Activated T-cell treated with anti-CD3 and anti-CD28 coated beads, Interleukin-2, amount 50 U/mL, for 1 hour (primary cell): ENCODE measurements at regions not wholly inside any gene's neighbourhood (a gene's known extent, or its start where the extent isn't known, plus 50 kb on each side); places are given as distances from the start of the nearest gene placed in this dataset.
"Not testable (repeated sequence)": the region's sequence is repeated elsewhere in the genome, so short reads cannot be mapped to it uniquely, and the experiment has no call there.

Experiments used
- DNase-seq: peaks from one replicate; pipeline ENCODE4 v3.0.0-alpha.2; 2020

DNA sequence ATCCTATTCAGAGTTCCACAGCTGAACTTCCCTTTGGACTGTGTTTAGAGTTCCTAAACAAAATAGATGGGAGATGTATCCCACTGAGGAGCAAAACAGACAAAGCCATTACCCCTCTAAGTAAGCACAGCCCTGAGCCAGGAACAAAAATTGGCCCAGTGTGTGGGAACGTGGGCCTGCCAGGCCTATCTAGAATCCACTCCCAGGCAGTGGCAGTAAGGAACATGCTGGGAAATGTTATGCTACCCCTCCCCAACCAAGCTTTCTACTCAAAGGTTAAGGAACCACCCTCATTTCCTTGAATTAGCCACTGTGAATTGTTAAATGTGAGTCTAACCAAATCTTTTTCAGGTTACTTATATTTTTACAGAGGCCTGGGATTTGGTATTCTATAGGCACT lies 405.1 kb upstream of the PTGER4 start:
- no peak for DNase-seq

DNA sequence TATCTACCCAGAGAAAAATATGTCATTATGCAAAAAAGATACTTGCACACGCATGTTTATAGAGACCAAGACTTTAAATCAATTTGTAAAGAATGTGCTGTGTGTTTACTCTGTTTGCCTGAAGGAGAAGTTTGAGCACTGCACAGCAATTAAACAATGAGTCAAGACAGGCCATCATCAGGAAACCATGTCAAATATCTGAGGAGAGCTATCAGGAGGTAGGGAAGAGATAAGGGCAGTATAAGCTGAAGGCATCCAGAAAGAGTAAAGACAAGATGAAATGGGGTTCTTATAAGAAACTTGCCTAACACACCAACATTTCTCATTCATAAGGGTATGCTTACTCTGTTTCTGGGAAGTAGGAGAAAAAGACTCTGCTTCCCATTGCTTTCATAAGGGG lies 405.8 kb upstream of the PTGER4 start:
- no peak for DNase-seq

DNA sequence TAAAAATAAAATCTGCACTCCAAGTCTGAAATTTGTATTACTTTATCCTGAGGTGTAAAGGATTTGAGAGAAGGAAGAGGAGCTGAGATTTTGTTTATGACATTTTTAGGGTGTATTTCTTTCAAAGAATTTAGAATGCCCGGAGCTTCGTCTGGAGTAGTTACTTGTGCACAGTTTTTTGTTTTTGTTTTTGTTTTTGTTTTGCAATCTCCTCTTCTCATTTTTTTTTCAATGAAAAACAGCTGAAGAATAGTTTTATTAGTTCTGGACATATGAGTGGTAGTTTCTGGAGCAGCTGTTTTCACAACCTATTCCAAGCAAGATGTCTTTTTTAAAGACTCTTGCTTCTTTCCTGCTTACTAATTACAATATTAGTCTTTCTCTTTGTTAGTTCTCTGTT lies 408.2 kb upstream of the PTGER4 start:
- no peak for DNase-seq

DNA sequence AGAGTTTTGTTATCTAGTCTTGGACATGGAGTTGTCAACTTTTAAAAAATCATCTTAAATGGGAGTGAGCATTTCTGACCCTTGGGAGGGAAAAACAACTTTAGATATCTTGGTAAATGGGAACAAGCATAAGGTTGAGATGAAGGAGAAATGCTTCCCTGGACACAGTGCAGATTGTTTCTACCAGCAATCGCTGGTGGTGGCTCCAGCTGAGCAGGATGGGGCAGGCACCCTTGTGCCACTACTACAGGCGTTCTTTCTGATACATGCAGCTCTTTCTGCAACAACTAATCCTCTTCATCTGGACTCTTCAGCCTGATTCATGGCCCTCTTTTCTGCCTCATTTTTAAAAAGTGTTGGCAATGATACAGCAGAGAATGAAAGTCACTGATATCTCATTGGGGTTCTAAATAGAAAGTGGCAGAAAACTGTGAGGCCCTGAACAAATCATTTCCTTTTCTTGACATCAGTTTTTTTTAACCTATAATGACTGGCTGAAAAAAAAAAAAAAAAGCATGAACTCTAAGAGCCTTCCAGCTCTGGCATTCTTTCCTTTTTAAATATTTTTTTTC lies 409.4 kb upstream of the PTGER4 start:
- no peak for DNase-seq

DNA sequence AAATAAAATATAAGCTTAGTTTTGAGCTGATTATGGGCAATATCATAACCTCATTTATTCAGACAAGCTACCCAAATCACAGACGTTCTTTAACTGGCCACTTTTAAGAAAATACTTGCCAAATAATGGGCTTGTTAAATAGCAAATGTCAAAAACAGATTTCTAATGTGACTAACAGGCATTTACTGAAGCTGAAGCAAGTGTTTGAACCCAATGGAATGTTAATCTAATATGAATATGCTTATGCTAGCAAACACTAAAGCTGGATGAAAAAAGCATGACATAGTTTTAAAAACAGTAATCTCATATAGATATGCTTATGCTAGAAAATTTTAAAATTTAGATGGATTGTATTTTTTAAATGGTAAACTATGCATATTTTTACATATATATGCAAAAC lies 411.6 kb upstream of the PTGER4 start:
- DNase-seq, result no peak

DNA sequence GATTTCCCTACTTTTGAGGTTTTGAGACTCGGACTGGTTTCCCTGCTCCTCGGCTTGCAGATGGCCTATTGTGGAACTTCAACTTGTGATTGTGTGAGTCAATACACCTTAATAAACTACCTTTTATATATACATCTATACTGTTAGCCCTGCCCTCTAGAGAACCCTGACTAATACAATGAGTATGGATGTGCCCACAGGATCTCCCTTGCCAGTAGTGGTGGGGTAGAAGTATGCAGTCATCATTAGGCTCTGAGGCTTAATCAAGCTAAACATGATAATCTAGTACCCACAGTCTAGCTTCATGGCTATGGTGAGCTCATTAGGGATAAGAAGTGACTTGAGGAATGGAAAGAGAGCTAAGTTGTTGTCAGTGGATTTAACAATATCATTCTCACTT lies 412.8 kb upstream of the PTGER4 start:
- DNase-seq, result no peak

DNA sequence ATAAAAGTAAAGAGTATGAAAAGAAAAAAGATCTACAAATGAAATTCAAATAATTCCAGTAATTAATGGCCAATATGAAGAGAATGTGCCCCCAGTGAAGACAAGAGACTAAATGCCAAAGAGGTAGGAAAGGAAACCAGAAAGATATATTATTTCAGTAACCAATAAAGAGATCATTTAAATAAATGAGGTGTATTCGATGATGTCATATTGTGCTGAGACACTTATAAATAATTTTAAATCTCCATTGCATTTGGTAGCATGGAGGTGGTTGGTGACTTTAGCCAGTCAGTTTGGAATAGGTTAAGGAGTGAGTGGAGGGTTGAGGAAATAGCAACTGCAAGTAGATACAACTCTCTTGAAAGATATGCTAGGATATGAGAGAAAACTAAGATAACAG lies 417.7 kb upstream of the PTGER4 start:
- DNase-seq, result no peak

DNA sequence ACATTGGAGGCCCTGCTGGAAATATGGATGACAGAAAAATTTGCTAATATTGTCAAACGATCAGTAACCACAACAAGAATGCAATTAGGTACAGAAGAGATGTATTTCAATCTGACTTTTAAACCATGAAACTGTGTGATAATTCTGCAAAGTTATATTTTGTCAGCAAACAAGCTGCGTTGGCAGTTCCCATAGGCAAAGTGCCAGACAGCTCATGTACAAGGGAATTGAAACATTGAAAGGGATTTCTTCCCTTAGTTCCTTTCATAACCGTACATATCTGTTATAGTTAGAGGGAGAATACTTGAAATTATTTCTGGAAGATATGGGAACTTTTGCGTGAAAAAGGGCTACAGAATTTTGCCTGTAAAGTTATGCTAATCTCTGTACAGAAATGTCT lies 419.4 kb upstream of the PTGER4 start:
- DNase-seq, result no peak

DNA sequence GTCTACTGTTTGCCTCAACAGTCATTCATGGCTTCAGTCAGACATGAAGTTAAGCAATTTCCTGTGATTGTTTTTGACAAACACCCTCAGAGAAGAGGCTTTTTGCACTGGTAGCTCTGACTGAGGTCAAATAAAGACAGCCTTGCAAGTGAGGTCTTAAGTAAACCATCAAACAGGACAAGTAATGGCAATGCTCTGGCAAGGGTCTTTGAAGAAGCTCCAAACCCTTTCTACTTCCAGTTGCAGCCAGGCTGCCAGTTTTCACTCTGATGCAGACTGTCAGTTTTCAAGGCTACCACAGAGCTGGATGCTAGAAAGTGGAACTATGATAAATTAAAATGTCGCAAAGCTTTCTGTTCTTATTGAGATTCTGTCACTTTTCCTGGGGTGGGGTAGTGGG lies 421.5 kb upstream of the PTGER4 start:
- DNase-seq, result no peak

DNA sequence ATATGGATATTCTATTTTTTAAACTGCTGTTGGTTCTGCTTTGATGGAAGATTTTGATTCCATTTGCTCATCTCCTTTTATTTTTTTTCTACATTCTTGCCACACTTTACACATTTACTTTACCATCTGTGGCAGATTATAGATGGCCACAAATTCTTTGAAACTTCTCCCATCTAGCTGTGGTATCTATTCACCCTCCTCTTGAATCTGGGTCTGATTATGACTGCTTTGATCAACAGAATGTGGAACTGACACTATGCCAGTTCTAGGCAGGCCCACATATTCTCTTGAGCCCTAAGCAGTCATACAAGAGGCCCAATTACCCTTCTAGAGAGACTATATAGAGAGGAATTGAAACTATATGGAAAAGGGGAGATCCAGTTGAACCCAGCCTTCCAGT lies 439.0 kb upstream of the PTGER4 start:
- DNase-seq, result no peak

DNA sequence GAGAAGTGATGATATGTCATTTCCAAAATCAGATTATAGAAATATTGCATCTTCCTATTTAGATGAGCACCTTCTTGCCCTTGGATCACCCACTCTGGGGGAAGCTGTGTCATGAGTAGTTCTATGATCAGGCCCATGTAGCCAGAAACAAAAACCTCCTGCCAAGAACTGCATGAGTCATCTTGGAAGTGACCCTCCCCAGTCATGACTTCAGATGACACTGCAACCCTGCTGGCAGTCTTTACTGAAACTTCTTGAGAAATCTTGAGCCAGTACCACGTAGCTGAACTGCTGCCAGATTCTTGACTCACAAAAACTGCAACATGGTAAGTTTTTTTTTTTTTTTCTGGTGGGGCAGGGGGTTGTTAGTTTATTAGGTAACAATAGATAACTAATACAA lies 439.6 kb upstream of the PTGER4 start:
- no peak for DNase-seq

DNA sequence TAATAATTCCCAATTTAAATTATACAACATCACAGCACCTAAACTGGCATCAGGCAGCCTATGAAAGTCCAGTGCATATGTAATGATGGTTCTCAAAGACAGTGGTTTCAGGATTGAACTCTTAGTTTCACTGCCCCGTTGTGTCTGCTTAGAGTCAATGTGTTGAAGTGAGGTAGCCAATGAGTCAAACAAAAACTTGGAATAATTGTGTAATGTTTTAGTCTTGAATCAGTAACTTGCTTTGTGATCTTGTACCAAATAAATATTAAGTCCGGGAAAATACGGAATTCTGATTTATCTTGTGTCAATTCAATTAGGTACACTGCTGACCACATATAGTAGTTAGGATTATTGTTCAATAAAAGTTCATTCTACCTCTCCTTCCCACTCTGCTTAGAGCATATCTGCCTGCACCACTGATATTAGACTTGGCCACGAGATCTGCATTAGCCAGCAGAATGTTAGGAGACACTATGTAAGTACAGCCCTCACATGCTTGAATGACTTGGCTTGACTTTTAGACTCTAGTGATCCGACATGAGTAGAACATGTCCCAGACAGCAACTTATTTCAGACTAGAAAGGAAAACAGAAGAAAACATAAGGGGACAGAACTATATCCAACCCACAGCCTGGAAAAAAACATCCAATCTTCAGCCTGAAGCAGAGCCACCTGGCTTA lies 441.5 kb upstream of the PTGER4 start:
- DNase-seq, result no peak

DNA sequence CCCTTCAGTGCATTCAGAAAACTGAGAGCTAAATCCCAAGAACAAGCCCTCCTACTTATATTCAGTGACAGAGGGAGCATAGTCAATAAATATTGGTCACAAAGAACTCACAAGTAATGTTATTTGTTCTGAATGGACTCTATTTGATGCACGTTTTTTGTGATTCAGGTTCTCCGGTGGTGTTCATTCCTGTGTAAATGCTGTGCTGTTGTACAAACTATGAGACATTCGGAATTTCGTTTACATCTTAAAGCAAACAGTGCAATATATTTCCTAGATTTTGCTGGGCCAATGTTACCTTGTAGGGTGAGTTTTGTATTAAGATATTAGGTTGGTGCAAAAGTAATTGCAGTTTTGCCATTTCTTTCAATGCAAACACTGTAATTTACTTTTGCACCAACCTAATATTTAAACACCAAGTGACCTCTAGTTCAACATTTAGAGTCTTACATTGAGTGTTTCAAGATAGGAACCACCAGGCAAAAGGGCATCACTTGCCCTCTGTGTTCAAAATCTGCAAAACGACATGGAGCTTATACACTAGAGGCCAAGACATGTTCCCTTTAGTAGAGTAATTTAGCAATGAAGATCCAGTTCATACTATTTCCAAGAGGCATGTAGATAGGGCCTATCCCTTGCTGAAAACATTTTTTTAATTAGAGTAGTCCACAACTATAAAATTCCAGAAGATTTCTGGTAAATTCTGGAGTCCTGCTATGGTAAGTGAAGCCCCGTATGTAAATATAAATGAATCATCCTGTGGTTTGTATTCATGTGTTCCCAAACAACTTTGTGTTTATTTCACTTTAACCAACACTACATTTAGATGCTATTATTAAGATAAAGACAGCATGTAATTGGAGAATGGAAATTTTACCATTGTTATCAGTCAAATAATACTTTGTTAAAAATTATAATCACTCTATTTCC lies 444.0 kb upstream of the PTGER4 start:
- DNase-seq, result no peak

DNA sequence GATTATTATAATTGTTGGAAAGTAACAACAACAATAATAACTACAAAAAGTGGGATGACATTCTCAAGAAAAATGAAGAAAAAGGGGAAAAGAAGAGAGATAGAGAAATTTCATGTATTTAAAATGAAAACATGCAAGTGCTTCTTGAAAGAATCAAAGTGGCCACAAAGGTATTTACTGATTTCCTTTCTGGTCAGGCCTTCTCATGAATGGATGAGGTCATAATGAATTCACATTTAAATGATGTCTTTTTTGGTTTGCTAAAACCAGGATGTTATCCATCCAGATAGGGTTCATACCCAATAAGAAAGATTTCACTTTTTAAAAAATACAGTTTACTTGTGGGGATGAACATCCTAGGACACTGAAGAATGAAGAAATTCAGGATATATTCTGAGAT lies 446.4 kb upstream of the PTGER4 start:
- DNase-seq, result no peak

DNA sequence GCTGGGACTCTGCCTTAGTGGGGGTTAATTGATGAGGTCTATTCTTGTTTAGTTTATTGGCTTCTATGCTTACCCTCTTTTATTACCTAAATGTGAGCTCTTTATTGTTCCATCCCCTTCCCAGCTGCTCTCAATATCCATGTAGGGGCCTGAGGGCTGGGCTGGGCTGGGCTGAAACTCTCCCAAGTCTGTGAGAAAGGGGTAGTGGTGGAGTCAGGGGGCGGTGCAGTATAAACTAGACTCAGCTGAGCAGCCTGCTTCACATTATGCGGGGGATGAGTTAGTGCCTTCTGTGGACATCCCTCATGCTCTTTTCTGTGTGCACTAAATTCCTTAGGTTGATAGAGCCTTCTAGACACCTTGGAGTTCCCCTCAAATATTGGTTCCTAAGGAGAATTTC lies 451.8 kb upstream of the PTGER4 start:
- no peak for DNase-seq

DNA sequence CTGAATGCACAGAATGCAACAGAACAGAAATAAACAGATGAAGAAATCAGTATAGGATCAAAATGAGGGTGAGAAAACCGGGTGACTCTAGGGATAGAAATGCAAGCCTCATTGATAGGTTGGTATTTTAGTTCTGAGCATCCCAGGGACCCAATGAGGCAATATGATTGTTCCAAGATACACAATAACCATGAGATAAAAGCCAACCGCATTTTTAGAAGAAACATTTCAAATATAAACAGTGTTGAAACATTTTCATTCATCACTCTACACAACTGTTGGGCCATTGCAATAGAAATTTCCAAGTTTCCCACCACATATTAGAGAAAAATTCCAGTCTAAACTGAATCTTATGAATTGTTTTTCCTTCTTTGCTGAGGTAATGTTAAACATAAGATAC lies 452.3 kb upstream of the PTGER4 start:
- DNase-seq, result no peak

DNA sequence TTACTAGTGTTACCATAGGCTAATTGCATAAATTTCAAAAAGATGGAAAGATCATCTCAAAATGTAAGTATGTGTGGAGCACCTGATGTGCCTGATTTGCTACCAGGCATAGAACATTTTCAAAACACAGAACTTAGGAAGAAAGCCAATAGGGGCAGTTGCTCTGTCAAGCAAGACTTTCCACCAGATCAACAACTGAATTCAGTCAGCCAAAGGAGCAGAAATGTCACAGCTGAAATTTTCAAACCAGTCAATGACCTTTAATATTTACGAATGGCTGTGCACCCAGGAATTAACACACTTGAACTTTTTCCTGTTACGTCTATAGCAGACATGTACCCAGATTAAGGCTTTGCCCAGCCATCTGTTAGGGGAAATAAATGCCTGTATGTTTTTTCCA lies 452.8 kb upstream of the PTGER4 start:
- no peak for DNase-seq

DNA sequence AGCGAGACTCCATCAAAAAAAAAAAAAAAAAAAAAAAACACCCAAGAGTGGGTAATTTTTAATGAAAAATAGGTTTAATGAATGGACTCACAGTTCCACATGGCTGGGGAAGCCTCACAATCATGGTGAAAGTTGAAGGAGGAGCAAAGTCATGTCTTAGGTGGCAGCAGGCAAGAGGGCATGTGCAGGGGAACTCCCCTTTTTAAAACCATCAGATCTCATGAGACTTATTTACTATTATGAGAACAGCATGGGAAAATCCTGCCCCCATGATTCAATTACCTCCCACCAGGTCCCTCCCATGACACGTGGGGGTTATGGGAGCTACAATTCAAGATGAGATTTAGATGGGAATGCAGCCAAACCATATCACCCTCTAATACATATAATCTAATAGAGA lies 454.6 kb upstream of the PTGER4 start:
- DNase-seq, result not testable (repeated sequence)

DNA sequence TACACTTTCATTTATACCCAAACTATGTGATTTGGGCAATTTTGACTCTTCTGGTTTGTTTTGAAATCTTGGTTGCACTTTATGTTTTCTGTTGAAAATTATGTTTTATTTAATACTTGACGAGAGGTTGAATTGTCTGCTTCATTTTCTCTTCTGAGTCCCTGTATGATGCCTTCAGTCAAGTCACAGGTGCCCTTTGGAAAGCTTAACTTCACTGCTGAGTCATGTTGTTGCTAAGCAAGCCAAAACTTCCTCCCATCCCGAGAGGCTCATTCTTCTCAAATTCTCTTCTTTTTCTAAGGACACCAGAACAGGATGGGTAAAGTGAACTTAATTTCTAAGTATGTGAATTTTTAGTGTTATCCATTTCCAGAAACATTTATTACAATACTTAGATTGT lies 455.3 kb upstream of the PTGER4 start:
- DNase-seq, result no peak

DNA sequence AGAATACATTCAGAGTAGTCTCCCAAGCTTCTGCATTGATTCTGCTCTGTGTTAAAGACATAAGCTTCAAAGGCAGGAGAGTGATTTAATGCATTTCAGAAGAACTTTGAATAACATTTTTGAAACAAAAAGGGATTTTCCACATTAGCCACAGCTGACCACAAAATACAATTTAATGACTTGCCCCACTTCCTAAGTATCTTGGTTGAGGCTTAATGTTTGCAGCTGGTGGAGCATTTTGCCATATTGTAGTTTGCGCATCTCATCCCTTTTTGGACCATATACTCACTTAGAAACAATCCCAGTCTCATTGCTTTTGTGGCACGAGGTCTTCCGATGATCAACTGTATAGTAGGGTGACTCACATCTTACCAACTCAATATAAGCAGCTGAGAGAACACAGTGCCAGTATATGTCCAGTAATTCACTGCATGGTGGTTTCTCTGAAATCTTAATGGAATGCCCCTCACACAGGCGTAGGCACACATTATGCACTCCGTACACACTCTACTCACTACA lies 455.8 kb upstream of the PTGER4 start:
- DNase-seq, result no peak

DNA sequence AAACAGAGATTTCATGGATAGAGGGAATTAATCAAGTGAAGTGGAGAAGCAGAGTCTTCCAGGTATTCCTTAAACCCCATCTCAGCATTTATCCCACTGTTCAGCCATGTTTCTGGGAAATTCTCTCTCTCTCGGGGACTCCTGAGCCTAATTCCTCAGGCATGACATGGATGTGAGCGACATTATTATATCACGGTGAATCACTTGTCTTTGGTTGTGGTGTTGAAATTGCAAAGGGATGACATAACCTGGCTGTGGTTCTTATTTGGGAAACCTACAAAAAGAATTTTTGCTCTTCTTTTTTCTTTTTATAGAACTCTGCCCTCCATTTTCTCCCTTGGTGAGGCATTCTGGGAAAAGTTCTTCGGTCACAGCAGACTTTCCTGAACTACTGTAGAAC lies 457.9 kb upstream of the PTGER4 start:
- DNase-seq, result no peak

DNA sequence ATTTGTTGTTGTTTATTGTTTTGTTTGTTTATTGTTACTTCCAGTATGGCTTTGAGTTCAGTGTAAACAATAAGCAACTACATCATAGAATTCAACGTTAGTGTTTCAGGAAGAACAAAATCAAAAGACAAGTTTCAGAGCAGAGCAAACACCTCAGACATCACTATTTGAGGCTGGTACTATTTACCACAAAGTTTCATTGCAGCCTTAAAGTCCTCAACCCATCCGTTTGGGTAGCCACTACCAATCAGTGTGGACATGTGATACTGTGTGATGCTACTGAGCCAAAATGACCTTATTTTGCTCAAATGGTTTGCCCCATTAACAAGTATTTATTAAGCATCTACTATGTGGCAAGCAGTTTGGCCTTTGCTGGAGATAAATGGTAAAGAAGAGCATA lies 458.5 kb upstream of the PTGER4 start:
- DNase-seq, result no peak

DNA sequence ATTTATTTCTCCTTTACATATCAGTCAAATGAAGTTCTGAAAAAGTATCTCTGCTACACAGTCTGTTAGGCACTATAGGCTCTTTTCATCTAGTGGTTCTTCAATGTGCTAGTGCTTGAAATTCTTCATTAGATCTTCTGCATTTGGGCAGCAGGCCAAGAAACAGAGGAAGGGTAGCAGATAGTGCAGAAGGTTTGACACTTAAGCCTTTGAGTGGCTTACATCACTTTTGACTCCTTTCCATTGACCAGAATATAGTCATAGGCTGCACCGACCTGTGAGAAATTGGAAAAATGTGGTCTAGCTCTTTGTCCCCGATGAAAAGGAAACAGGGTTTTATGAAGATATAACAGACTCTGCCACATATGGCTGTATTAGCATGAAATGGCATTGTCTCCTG lies 459.5 kb upstream of the PTGER4 start:
- no peak for DNase-seq

DNA sequence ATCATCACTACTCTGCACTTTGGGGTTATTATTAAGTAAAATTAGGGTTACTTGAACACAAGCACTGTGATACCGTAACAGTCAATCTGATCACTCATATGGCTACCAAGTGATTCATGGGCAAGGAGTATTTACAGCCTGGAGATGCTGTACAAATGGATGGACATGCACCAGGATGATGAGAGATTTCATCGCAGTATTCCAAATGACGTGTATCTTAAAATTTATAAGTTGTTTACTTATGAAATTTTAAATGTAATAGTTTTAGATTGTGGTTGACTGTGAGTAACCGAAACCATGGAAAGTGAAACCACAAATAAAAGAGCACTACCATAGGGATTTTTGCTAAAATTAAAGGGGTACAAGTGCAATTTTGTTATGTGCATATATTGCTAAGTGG lies 462.2 kb upstream of the PTGER4 start:
- no peak for DNase-seq
